ENCODE measurements at regions not wholly inside any gene's neighbourhood (a gene's known extent, or its start where the extent isn't known, plus 50 kb on each side); places are given as distances from the start of the nearest gene placed in this dataset.

GRCh38 chr2:35803126-35803525, 552.5 kb upstream of the CRIM1 start:
- TF ChIP-seq CTCF (IDR thresholded peaks at IDR 0.05; ENCODE audit: low read depth, low read length, poor library complexity, severe bottlenecking) (no peak), EZH2phosphoT487 (IDR thresholded peaks at IDR 0.05; ENCODE audit: borderline replicate concordance, low read length) (no peak)
